ENCODE measurements at regions not wholly inside any gene's neighbourhood (a gene's known extent, or its start where the extent isn't known, plus 50 kb on each side); places are given as distances from the start of the nearest gene placed in this dataset.

GRCh38 chr3:70740071-70740470 lies 427.6 kb upstream of the MDFIC2 start:
- TF ChIP-seq CTCF (IDR thresholded peaks at IDR 0.05; ENCODE audit: low read depth, low read length, poor library complexity, severe bottlenecking) (no peak), EZH2phosphoT487 (IDR thresholded peaks at IDR 0.05; ENCODE audit: borderline replicate concordance, low read length) (no peak)

Data from DOHH2 (cell line).